Astrocyte of the spinal cord (primary cell): ENCODE measurements at regions not wholly inside any gene's neighbourhood (a gene's known extent, or its start where the extent isn't known, plus 50 kb on each side); places are given as distances from the start of the nearest gene placed in this dataset.
A peak's percentile ranks its signal among the peaks of the same experiment; 100 is the strongest.

Experiments
- DNase-seq: peaks from one replicate; pipeline ENCODE4 v3.0.0; 2011; ENCODE audit warnings: low read depth, low spot score
- H3K4me3 ChIP-seq: 2 replicates; pipeline ENCODE4 v1.5.1; 2011; ENCODE audit warnings: low read depth, mild to moderate bottlenecking, low read length, moderate library complexity
- CTCF ChIP-seq: IDR thresholded peaks from 2 replicates; pipeline ENCODE4 v1.5.1; 2012; ENCODE audit warnings: low read depth, mild to moderate bottlenecking, low read length, inconsistent platforms
- in situ Hi-C: cut with HindIII; loops from 2 replicates; pipeline ENCODE4 v1.10.0; 2017; ENCODE audit warnings: low sequenced_read_pairs

- H3K4me3 ChIP-seq: no peak overlapping the region
- TF ChIP-seq CTCF: no peak
- in situ Hi-C loops: no loop called here
- DNase-seq: no peak
Measured at GRCh38 chr13:40433001-40433400, 233.4 kb downstream of the FOXO1 start.

GRCh38 chr13:40433577-40433976, 232.9 kb downstream of the FOXO1 start:
- in situ Hi-C loops: no loop called here
- TF ChIP-seq CTCF: no peak
- no peak for DNase-seq
- no peak overlapping the region for H3K4me3 ChIP-seq

GRCh38 chr13:40434516-40435397, 231.7 kb downstream of the FOXO1 start:
- in situ Hi-C loops: no loop called here
- no peak for TF ChIP-seq CTCF

GRCh38 chr13:40438022-40438680, 228.3 kb downstream of the FOXO1 start:
- DNase-seq: no peak
- no peak for TF ChIP-seq CTCF

More at GRCh38 chr13:40434516-40435397, 231.7 kb downstream of the FOXO1 start:
- no peak for DNase-seq
- H3K4me3 ChIP-seq: no peak overlapping the region

GRCh38 chr13:40438999-40439797, 227.2 kb downstream of the FOXO1 start:
- no peak for TF ChIP-seq CTCF

More at GRCh38 chr13:40438022-40438680, 228.3 kb downstream of the FOXO1 start:
- in situ Hi-C loops: no loop called here
- H3K4me3 ChIP-seq: no peak overlapping the region

GRCh38 chr13:40439928-40440327, 226.5 kb downstream of the FOXO1 start:
- in situ Hi-C loops: no loop called here
- no peak overlapping the region for H3K4me3 ChIP-seq
- TF ChIP-seq CTCF: no peak
- DNase-seq: no peak

More at GRCh38 chr13:40438999-40439797, 227.2 kb downstream of the FOXO1 start:
- peak; percentile 28 for DNase-seq
- no peak overlapping the region for H3K4me3 ChIP-seq
- in situ Hi-C loops: no loop called here
